Non-pigmented ciliary epithelial cell (primary cell): ENCODE measurements at regions not wholly inside any gene's neighbourhood (a gene's known extent, or its start where the extent isn't known, plus 50 kb on each side); places are given as distances from the start of the nearest gene placed in this dataset.
"Not testable (repeated sequence)": the region's sequence is repeated elsewhere in the genome, so short reads cannot be mapped to it uniquely, and the experiment has no call there.

Source experiments
- DNase-seq: peaks from one replicate; pipeline ENCODE4 v3.0.0-alpha.2; 2010; ENCODE audit warnings: low read depth

DNA sequence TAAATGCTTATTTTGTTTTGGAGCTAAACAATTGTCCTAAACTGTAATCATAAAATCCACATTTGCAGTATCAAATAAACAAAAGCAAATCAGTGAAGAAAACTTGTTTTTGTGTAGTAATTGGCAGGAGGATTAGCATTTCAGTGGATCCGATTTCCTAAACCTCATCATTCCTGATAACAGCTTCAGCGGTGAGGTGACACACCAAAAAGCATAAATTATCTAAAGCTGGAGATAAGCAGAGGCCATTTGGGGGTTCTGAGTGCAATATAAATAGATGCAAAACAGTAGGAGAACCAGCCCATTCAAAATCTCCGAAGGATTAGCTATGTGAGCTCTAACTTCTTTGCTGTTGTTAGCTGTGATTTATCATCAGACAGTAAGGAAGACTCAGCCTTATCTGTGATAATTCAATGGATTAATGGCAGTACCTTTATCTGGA, 235.8 kb downstream of the EPHA7 start:
- no peak for DNase-seq

DNA sequence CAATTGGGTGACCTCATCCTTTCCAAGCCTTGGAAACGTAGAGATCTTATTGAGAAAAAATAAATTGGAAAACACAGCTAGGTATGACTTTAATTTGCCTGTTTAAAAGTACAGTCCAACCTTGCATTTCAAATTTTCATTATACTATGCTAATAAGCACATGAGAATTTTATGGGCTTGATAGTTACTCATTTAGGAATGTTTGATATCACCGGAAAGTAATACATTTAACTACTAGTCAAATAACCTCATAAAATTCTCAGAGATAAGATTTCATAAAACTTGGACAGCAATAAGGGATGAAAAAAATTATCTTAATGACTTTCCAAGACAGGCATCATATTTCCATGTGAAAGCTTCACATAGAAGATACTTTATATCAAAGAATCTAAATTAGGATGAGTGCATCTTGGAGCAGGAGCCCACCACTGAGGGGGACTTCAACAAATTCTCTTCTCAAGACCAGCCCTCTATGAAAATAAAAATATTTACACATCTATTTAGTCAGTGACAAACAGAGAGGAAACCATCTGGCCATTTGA, 236.3 kb downstream of the EPHA7 start:
- DNase-seq: no peak

DNA sequence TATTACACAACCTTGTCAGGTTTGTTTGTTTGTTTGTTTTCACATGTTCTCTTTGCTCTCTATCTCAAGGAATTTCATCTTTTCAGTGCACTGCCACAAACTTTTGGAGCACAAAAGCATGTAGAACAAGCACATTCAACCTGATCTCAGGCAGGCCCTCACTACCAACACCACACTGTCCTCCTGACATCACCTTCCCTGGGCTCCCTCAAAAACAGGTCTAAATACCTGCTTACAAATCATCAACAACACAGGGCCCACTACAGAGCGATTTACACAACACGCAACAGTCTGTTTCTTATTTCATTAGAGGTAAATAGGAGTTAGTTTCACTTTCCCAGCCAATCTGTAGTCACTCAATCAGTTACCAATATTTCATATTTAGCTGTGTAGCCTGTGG, 241.4 kb downstream of the EPHA7 start:
- no peak for DNase-seq

DNA sequence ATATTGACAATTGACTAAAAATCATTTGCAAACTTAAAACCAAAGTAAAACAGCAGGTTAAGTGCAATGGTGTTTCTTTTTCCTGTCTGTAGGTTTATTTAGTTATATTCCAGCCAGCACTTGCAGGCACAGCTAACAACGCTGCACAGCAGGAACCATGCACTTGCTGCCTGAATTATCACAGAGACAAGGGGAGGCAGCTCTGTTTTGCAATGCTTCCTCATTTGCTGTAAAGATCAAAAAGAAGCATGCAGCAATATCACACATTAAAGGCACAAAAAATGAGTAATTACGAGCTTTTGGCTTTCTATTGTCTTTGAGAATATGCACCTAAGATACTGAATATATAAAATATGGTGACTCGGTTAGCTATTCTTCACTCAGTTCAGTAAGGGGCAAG, 241.9 kb downstream of the EPHA7 start:
- DNase-seq: no peak

DNA sequence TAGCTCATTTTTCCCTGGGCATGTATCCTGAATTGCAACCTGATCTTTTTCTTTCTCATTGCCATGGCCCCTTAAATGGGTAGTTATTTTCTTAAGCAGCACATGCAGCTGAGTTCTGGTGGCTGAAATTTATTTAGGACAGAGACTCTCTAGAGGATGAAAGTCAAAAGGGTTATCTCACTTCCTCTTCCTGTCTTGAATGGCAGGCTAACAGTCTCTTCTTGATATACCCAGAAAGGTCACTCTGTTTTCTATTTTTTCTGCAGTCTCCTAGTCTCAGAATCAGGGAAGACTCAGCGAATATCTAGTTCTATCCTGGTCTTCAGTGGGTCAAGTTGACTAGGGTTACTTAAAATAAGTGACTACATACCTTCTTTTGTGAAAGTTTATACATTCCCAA, 243.3 kb downstream of the EPHA7 start:
- DNase-seq: no peak

DNA sequence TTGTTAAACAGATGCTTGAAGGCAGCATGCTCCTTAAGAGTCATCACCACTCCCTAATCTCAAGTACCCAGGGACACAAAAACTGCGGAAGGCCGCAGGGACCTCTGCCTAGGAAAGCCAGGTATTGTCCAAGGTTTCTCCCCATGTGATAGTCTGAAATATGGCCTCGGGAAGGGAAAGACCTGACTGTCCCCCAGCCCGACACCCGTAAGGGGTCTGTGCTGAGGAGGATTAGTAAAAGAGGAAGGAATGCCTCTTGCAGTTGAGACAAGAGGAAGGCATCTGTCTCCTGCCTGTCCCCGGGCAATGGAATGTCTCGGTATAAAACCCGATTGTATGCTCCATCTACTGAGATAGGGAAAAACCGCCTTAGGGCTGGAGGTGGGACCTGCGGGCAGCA, 245.8 kb downstream of the EPHA7 start:
- DNase-seq: not testable (repeated sequence)

DNA sequence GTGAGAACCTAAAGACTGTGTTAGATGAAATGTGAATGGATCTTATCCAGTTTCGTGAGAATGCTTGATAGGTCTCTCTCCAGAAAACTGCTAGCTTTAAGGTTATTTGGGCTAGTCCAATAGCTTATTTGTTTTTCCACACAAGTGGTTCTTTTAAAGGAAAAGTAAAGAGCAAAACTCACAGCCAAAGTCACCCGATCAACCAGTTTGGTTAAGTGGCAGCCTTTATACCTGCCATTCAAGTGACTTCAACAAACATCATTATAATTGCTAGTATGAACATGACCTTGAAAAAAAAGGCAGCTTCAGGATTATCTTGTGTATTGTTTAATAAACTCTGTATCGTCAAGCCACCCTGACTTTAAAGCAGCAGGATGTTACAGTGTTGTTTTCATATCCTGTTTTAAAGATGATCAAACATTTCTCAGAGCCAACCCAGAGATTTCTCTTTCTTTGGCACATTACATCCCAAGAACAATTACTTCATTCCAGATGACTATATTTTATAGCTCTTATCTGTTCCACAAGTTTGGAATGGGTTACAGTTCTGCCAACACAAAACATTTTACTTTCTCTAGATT, 253.4 kb downstream of the EPHA7 start:
- DNase-seq: no peak

DNA sequence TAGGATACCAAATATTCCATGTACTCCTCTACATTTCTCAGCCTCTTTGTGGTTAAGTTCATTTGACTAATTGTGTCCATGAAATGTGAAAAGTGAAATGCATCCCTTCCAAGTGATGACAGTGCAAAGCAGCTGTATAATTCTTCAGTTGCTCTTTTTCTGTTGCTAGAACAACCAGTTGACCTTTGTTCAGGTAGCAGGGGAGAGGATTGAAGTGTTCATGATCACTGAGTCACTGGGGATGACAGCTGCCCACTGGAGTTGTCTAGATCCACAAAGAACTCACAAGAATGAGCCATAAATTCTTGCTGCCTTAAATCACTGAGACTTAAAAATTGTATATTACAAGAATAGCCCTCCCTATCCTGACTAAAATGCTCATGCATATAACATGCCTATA, 254.6 kb downstream of the EPHA7 start:
- peak; percentile 27 for DNase-seq

DNA sequence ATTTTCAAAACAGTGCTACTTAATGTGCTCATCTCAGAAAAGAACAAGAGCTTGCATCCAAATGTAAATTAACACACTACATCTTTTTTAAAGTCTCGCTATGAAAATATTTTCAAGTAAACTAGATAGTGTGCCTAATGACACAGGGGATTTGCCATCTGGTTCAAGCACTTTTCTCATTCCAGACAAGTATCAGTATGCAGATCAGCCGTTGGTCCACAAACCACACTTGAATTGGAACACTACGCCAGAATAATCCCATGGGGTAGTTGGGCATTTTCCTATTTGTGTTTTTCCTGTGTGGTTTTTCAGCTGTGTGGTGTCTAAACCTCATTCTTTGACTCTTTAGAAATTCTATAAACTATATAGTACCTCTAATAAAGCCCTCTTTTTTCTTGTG, 256.2 kb downstream of the EPHA7 start:
- DNase-seq: no peak

DNA sequence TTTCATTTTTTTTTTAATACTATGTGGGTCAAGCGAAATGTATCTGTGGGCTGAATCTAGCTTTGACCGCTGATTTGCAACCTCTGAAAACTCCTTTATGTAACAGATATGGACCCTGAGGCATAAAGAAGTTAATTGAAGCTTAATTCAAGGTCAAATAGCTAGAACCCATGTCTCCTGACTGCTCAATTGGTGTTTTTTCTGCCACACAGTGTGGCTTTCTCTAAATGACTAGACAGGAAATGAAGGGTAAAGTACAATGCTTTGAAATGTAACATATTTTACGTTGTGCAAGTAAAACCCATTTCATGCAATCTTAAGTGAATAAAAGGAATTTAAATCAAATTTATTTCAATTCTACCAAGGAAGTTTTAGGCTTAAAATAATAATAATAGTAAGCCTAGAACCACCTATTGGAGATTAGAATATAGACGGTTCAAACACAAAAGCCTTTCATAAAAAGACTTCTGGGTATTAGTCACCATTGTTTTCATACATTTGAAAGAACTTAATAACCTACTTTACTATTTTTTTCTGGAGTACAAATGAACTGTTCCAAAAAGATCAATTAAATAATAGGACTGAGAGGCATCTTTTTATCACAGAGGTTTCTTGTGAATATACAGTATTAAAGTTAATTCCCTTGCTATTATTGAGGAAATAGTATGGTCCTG, 279.8 kb downstream of the EPHA7 start:
- DNase-seq: no peak

DNA sequence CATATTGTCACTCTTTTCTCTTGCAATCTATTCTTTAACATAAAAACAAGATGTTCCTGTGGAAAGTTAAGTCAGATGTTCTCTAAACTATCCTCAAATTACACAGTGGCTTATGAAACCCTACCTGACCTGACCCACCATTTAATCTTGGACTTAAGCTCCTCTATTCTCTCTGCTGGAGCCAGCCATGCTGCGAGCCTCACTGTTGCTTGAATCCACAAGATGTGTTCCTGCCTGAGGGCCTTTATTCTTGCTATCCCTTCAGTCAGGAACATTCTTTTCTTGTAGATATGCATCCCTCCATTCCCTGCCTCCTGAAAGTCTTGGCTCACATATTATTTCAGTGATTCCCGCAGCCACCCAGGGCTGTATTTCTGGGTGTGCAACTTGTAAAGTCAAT, 283.2 kb downstream of the EPHA7 start:
- DNase-seq: no peak

DNA sequence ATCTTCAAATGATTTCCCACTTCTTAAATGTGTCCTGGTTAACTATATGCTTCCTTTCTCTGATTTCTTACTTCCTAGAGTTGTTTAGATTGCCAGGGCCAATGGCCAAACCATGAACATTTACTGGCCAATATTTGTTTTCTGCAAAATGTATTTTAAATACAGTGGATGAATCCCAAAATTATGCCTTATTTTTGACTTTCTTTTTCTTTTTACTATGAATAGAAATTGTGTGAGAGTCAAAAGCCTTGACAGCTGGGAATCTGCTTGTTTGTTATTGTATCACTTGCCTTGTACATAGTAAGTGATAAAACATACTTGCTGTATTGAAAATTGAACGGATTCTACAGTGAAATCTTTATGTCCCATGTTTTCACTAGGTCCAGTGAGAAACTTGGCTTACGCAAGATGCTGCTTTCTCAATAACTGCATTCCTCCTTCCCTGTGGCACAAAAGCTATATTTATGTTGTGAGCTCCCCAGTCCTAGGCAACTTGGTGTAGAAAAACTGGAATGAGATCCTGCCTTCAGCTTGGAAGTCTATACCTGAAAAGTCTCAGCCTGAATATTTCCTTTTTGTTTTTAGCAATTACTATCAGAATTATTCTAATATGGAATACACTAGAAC, 295.2 kb downstream of the EPHA7 start:
- DNase-seq: no peak

DNA sequence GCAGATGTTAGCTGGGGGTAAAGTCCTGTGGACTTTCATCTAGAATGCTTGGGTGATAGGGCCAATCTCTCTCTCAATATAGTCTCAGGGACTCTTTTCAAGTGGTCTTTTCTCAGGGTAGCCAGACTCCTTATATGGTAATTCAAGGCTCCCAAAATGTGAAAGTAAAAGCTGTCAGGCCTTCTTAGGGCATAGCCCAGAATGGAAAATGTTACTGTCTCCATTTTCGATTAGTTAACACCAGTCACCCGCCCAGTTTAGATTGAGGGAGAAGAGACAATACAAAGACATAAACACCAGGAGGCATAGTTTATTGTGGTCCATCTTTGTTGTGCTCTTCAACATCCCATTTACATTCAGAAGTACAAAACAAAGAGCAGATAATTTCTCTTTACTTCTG, 295.8 kb downstream of the EPHA7 start:
- no peak for DNase-seq

DNA sequence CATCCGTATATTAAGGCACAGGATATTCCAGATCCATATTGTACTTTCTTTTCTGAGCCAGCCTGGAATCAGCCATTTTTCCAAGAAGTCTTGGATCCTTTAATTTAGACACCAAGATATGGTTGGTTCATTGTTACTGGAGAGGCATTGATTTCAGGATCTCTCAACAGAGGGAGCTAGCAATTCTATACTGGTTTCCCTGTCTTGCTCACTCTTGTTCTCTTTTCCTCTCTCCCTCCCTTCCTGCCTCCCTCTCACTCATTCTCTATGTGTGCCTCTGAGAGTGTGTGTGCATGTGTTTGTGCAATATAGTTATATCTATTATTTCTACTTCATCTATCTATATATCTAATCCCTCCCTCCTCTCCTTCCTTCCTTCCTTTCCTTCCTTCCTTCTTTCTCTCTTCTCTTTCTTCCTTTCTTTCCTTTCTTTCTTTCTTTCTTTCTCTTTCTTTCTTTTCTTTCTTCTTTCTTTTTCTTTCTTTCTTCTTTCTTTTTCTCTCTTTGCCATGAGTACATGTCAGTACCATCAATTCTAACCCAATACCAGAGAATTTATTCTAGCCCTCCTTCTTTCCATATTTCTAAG, 299.1 kb downstream of the EPHA7 start:
- no peak for DNase-seq

DNA sequence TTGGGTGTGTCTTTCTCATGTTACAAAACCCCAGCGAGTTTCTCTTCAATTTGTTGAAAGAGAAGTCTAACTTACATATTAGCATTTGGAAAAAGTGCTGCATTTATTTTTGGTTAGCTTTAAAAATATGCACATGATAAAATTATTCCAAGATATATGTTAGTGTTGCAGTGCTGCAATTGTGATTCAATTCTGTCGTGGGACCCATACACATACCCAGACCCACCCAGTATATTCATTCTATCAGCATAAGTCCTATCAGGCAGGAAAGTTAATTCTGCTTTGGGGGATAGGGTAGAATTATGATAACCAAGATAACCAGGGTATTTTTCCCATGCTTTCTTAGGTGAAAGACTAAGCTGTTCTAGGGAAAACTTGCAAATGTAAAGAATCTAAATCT, 313.5 kb downstream of the EPHA7 start:
- no peak for DNase-seq

DNA sequence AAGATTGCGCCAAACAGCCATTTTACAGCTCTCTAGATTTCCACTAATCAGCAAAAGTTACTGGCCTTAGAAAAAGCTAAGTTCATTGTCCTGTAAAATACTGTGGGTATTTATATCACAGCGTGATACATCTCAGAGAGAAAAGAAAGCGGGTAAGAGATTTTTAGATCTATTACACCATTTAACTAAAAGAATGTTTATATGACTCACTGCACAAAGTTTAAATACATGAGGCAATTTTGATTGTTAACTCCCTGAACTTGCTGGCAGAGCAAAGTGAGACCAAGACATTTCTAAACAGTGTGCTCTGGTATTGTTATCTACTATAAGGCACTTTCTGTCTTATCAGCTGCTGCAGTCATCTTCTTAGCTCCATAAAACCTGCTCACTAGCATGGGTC, 314.3 kb downstream of the EPHA7 start:
- DNase-seq: peak; percentile 41

DNA sequence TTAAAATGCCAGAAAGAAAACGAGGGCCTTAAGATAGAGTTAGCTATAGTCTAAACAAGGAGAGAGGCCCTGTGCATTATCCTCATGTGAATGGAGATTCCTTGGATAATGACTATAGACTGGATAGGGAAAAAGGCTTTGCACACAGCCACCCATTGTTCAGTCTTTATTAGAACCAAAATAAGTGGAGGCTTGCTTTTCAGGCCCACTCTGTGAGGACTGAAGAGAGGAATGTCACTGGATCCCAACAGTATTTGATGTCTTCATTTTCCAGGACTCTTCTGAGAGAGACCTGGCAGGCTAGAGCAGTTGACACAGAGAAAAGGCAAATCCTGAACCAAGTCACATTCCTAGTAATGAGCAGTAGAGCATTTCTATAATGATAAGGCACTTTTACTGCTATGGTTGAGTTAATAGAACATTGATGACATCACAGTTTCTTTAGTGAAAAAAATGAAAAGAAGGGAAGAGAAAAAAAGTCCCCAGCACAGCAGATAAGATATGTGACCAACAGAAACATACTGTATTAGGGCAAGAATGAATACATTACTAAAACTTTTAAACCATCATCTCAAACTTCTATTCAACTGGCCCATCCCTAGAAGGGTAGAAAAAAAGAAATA, 315.1 kb downstream of the EPHA7 start:
- DNase-seq: no peak

DNA sequence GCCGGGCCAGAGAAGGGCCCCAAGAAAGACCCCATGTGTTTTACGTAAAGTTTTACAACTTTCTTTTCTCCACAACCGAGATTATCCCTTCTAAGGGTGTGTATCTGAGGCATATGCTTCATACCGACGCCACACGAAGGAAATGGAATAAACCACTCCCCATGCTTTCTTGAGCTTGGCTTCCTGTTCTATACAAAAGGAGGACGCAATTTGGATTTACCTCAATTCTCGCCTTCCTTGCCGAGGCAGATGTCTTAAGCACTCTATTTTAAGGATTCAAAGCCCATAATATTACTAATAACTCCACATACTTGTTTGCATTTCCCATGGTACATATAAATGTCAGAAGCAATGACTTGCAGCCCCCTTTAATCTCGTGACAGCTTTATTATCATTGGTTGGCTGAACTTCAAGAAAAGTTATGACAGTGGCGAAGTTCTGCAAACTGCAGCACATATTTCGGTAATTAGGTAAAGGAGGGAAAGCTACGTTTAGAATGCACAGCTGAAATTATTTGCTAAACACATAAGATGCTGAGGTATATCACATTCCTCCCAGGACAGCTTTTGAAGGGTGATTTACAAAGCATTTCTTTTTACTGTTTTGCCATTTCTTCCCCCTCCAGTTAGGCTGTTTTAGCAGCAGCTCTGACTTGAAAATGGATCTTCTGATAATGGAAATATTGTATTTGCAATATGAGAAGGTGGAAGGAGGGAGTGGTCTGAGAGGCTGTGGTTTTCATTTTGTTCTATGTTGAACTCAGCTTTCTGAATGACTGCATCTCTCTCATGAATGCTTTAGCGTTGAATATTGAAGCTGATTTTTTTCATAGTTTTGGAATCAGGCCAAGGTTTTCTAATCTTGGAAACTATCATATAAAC, 330.5 kb downstream of the EPHA7 start:
- peak; percentile 26 for DNase-seq

DNA sequence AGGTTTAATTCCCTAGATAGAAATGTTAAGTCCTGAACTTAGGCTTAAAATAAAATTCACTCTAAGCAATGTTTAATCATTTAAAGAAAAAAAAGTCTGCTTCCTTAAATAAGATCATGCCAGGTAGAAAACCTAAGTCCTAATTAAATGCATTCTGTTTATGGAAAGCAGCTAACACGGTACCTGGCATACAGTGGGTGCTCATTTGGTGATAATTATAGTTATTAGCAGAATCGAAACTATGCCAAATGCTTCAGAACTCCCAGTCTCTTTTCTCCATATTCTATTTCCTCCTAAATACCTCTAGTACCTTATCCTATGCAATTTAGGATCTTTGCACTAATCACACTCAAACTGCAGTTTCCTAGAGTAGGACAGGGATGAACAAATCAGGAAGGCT, 331.8 kb downstream of the EPHA7 start:
- DNase-seq: no peak

DNA sequence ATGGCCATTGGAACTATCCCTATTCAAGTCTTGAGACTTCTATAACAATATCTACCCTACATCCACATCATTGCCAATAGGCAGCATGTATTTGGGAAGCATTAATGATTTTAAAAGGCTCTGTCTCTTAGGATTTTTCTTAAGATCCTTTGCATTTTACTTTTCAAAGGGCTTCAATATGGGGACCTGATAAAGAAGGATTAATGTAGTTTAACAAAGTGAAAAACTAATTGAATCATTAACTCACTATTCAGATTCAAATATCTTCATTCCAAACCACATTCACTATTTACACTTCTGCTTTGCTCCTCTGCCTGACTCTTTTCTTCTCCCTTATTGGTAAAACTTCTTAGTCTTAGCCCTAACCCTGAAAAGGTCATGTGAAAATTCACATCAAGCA, 333.0 kb downstream of the EPHA7 start:
- DNase-seq: no peak

DNA sequence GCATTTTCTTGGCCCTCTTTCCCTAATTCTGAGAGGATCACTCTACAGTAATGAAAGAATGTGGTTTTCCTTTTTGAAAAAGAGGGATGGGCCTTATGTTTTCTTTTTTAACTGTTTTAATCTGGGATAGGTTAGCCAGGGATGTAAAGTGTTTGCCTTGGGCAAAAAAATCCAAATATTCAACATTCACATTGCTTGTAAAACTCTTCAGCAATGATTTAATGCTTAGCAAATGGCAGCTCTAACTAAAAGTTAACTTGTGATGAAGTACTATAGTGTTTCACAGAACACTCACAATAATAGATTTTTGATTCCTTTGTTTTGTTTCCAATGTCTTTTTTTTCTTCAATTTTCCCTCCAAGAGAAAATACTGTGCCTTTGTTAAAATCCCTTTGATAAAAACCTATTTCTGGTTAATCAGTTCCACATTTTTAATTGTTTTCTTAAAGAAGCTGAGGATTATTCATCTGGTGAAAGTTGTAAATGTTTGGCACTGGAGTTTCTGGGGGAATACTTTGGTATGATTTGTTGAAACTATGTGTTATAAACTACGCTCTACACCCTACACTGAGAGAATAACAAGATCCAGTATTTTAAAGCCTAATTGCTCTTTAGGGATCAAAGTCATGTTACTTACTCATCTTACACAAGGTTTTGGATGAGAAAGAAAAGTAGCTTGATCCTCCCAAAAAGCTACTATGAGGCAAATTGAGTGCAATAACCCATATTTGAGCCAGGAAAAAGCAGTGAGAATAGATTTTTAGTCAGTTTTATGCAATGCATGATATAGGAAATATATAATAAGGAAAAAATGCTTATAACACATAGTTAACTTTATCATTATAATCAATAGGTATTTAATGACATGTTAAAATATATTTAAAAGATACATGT, 335.8 kb downstream of the EPHA7 start:
- no peak for DNase-seq
